ENCODE measurements at regions not wholly inside any gene's neighbourhood (a gene's known extent, or its start where the extent isn't known, plus 50 kb on each side); places are given as distances from the start of the nearest gene placed in this dataset.
"Not testable (repeated sequence)": the region's sequence is repeated elsewhere in the genome, so short reads cannot be mapped to it uniquely, and the experiment has no call there.

DNA sequence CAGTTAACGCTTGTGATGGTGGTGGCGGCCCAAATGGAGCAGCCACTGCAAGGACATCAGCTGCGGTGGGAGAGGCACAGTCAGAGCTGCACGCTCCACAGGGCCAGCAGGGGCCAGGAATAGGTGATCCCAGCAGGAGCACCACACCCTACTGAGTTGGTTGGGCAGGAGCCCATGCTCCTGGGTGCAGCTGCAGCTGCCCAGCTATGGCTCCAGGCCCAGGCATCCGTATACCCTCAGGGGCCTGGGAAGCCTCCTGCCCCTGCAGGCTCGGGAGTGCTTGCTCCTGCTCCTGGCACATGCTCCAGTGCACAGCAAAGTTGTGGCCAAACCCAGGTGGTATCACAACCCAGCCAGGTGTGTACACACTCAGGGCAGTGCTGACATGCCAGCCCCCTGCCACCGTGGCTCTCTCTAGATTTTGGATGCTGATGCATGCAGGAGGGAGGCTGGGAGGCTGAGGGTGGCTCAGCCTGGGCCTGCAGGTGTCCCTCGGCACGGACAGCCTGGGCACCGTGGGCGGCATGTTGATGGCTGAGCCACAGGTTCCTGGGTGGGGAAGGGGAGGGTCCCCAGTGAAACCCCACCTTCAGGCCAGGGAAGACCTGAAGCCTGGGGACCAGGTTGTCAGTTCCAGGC, 150.2 kb downstream of the CXXC4 start:
- intact Hi-C loops (cut with DNase I, micrococcal nuclease), result no loop called here
- no peak for DNase-seq
- ATAC-seq, result no peak

DNA sequence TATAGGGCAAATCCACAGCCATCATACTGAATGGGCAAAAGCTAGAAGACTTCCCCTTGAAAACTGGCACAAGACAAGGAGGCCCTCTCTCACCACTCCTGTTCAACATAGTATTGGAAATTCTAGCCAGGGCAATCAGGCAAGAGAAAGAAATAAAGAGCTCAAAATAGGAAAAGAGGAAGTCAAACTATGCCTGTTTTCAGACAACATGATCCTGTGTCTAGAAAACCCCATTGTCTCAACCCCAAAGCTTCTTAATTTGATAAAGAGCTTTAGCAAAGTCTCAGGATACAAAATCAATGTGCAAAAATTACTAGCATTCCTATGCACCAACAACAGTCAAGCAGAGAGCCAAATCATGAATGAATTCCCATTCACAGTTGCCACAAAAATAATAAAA, 160.3 kb downstream of the CXXC4 start:
- DNase-seq (no peak), ATAC-seq (no peak)
- intact Hi-C loops (cut with DNase I, micrococcal nuclease), result no loop called here

DNA sequence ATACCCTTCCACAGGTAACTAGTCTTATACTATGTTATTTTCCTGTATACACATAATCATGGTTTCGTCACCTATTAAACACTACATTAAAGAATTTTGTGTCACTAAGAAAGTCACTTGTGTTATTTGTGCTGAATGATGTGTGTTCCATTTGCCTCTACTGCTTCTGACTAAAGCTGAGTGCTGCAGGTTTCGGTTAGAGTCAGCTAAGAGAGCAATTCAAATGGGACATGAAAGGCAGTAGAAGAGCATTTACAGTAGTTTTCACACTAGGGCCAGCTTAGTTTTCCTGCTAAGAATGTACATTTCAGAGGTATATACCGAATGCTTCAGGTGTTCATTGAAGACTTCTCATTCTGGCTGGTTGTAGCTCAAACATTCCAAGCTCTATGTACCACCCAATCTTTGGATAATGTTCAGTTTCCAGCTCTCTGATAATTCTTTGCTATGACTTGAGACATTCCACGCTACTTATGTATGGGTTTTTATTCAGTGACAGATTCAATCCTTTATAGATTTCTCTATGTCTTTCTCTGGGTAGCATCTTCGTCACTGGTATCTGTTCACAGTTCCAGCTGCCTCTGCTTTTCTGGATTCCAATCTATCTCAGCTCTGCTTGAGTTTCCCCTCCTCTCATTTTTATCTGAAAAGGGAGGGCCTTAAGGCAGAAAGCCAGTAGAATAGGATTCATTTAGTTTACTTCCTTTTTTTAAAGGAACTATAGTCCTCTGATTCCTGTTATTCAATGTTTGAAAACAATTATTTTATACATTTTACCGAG, 164.4 kb downstream of the CXXC4 start:
- ATAC-seq (no peak), DNase-seq (no peak)
- intact Hi-C loops (cut with DNase I, micrococcal nuclease), result no loop called here

DNA sequence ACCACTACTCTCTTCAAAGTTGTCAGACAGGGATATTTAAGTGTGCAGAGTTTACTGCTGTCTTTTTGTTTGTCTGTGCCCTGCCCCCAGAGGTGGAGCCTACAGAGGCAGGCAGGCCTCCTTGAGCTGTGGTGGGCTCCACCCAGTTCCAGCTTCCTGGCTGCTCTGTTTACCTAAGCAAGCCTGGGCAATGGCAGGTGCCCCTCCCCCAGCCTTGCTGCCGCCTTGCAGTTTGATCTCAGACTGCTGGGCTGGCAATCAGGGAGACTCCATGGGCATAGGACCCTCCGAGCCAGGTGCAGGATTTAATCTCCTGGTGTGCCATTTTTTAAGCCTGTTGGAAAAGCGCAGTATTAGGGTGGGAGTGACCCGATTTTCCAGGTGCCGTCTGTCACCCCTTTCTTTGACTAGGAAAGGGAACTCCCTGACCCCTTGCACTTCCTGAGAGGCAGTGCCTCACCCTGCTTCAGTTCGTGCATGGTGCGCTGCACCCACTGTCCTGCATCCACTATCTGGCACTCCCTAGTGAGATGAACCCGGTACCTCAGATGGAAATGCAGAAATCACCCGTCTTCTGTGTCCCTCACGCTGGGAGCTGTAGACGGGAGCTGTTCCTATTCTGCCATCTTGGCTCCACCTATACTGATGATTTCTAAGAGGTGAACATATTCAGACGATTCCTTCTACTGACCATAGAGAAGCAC, 167.6 kb downstream of the CXXC4 start:
- intact Hi-C loops (cut with DNase I, micrococcal nuclease); ATAC-seq: not testable (repeated sequence)
- DNase-seq, result peak in 1 of 2 donors; percentile 38

DNA sequence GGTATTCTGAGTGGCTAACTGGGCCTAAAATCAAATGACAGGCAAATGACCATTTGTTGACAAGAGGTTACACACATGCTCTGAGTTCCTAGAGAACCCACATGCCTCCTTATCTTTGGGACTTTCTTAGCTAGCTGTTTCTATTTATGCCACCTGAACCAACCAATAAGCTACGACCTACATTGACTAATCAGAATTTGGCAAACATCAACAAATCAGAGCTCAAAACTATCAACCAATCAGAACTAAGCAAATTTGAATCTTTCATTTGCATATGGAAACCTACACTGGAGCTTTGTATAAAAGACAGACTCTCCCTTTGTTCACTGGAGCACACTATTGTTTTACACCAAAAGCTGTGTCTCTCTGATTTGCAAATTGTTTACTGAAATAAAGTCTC, 192.0 kb downstream of the CXXC4 start:
- intact Hi-C loops (cut with DNase I, micrococcal nuclease), result no loop called here
- DNase-seq (no peak), ATAC-seq (no peak)

DNA sequence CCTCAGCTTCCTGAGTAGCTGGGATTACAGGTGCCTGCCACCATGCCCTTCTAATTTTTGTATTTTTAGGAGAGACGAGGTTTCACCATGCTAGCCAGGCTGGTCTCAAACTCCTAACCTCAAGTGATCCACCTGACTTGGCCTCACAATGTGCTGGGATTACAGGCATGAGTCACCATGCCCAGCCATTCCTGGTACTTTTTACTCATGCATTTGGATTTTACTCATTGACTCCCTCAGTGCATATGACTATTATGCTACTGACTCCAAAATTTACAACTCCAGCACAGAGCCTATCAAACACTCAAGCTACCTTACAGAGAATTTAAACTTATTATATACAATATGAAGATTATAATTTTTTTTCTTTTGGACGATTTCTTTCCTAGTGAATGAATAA, 199.9 kb downstream of the CXXC4 start:
- DNase-seq, result no peak
- ATAC-seq, result no peak
- intact Hi-C loops (cut with DNase I, micrococcal nuclease), result no loop called here

DNA sequence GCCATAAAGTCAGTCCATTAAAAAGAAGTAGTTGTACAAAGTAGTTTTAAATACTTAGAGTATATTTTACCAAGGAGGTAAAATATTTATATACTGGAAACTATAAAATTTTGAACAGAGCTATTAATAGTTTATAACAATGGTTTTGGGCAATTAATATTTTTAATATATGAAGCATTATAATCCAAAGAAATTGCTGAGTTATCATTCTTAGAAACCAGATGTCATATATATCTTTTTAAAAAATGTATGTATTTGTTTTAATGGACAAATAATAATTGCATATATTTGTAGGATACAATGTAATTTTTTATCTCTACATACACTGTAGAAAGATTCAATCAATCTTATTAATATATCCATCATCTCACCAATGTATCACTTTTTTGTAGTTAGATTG, 207.8 kb downstream of the CXXC4 start:
- intact Hi-C loops (cut with DNase I, micrococcal nuclease), result no loop called here
- no peak for ATAC-seq
- no peak for DNase-seq

DNA sequence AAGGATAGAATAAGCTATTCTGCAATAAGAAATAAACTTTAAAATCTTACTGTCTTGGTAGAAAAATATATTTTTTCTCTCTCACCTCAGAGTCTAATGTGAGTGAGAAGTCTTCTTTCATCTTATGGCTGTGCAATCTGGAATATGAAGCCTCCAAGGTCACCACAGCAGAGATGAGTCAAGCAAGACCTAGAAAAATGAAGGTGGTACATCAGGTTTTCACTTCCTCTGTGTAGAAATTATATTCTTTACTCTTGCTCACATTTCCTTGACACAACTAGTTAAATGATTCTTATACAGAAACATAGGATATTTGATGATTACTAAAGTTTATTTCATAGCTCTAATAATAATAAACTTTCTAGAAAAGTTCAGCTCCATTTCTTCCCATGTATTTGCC, 211.4 kb downstream of the CXXC4 start:
- intact Hi-C loops (cut with DNase I, micrococcal nuclease), result no loop called here
- DNase-seq (no peak), ATAC-seq (no peak)

DNA sequence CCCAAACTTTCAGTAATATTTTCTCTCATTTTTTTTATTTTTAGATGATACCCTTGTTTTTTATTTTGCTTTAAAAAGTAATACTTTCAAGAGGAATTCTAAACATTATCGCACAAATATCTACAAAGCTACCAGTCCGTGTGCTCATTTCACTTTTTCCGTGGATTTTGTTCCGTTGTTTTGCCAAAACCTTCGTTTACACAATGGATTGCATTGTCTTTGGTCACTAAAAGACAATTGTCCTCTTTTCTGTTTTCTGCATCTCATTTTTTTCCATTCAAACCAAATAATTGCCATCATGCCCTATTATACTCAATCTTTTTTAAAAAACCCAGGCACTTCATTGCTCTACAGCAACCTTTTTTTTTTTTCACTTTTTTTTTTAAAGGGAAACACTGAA, 214.9 kb downstream of the CXXC4 start:
- intact Hi-C loops (cut with DNase I, micrococcal nuclease), result no loop called here
- ATAC-seq, result no peak
- no peak for DNase-seq

DNA sequence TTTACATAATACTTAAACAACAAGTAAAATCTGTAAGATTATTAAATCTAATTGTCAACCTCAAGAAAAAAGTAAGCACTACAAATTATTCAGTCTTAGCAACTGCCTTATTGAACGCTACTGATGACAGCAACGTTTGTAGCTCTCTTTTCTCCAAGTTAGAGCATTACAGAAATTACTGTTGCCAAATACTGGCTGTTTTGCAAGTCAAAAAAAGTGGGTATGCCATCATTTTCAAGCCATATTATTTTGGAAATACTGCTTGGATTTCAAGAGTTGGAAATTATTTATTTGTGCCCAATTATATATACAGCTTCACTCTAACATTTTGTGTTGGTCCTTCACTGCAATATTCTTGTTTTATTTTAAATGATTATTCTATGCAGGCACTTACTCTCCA, 221.7 kb downstream of the CXXC4 start:
- ATAC-seq (no peak), DNase-seq (no peak)
- intact Hi-C loops (cut with DNase I, micrococcal nuclease), result no loop called here

DNA sequence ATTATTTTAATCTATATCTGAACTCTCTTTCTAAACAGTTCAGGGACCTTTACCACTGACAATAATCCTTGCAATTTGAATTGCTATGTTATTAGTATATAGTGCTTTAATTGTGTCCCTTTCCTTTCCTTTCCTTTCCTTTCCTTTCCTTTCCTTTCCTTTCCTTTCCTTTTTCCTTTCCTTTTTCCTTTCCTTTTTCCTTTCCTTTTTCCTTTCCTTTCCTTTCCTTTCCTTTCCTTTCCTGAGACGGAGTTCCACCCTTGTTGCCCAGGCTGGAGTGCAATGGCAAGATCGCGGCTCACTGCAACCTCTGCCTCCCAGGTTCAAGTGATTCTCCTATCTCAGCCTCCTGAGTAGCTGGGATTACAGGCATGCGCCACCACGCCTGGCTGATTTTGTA, 225.1 kb downstream of the CXXC4 start:
- intact Hi-C loops (cut with DNase I, micrococcal nuclease); DNase-seq; ATAC-seq: not testable (repeated sequence)

DNA sequence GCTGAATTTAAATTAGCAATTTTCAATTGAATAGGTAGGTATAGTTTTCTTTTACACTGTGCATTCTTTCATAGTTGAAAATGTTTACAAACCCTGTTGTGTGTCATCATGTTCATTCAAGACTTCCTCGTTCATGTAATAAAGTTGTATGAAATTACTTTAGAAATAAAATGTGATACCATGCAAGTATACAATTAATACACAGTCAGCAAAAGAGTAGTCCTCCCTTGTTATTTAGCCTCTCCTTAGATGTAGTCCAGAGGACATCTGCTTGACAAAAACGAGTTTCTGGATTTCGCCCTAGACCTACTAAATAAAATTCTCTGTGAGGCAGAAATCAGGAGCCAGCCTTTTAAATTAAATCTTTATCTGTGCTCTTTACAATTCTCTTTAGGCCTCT, 231.6 kb downstream of the CXXC4 start:
- intact Hi-C loops (cut with DNase I, micrococcal nuclease), result no loop called here
- ATAC-seq (no peak), DNase-seq (no peak)

DNA sequence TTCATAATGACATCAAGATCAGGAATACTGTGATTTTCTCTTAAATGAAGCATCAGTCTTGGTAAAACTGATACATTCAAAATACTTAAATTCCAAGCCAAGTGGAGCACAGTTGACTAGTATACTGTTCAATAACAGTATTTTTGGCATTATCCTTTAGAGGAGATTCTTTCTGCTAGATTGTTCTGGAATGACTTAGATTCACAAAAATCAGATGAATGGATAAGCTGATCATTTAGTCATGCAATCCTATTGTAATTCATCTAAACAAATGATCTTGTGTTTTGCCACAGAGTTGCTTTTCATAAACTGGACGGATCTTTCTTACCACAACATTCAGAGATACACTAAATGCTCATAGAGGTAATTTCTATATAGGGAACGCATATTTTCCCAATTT, 232.0 kb downstream of the CXXC4 start:
- no peak for ATAC-seq
- DNase-seq, result no peak
- intact Hi-C loops (cut with DNase I, micrococcal nuclease), result no loop called here

DNA sequence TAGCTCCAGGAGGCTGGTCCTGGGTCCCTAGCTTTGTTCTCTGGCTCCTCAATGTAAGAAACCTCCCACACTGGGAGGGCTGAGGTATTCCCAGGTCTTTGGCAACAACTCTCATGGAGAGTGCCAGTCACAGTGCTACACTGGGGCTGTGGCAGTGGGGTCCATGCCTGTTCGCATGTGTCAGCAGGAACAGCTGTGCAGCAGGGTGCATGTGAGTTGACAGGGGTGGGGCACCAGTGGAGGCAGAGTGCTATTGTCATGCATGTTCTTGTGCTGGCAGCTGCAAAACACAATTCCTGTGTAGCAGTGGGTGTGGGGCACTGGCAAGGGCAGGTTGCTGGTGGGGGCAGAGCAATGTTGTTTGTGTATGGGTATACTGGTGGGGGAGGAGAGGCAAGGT, 246.0 kb downstream of the CXXC4 start:
- intact Hi-C loops (cut with DNase I, micrococcal nuclease), result no loop called here
- ATAC-seq, result no peak
- no peak for DNase-seq

DNA sequence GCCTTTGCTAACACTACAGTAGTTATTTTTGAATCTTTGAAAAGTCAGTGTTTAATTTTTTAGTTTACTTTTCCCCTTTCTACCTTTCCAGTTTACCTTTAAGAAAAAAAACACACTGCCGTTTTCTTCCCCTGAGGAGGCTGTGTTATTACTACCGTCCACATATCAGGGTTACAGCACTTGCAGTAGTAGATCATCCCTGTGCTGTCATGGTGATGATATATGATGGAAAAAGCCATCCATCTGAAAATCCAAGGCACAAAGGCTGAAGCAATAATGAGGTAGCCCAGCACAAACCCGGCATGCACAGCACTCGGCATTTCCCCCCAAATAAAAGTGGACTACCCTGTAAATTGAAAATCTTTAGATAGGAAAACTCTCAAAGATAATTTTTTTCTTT, 258.7 kb downstream of the CXXC4 start:
- intact Hi-C loops (cut with DNase I, micrococcal nuclease), result no loop called here
- no peak for ATAC-seq
- DNase-seq, result no peak

DNA sequence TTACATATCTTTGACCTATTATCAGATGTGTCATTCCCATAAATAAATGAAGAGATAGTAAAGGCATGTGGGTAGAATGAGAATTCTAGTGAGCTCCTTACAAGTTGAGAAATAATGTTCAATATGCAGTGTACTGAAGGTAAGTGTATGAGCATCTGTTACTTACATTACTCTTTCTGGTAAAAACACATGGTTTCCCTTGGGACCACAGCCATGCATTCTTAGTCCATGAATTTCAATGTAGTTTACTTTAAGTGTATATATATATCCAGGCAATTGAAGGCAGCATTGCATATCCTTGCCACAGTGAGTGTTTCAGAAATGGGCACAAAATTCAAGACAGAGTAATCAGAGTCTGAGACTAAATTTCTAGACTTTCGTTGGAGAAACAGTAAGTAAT, 277.2 kb downstream of the CXXC4 start:
- no peak for ATAC-seq

DNA sequence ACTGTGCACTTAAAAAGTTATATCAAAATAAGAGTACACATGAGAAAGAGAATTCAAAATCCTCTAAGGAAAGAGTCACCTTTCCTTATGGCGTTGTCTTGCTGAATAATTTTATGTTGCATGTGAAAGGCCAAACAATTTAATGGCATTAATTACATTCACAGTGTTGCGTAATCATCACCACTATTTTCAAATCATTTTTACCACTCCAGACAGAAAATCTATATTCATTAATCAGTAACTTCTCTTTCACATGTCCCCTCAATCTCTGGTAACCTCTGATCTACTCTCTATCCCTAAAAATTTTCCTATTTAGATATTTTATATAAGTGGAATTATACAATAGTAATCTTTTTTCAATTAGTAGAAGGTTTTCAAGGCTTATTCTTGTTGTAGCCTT, 283.0 kb downstream of the CXXC4 start:
- intact Hi-C loops (cut with DNase I, micrococcal nuclease), result no loop called here
- ATAC-seq (no peak), DNase-seq (no peak)

More for the DNA sequence above, 277.2 kb downstream of the CXXC4 start:
- DNase-seq, result no peak
- intact Hi-C loops (cut with DNase I, micrococcal nuclease), result no loop called here

DNA sequence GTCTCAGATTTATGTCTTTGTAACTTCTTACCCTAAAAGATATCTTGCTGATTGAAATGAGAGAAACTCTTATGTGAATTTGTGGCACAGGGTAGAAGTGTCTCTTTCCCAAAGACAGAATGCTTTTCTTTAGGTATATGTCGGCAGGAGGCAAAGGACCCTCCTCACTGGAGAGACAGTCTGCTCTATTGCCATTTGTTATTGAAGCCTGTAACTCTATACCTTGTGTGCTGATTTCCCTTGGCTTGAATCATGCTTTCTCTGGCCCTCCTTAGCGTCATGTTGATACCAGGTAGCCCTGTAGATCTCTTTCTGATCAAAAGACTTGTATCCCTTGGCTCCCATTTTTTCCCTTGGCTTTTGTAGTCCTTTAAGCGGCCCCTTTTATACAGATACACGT, 284.3 kb downstream of the CXXC4 start:
- intact Hi-C loops (cut with DNase I, micrococcal nuclease), result no loop called here
- no peak for DNase-seq

DNA sequence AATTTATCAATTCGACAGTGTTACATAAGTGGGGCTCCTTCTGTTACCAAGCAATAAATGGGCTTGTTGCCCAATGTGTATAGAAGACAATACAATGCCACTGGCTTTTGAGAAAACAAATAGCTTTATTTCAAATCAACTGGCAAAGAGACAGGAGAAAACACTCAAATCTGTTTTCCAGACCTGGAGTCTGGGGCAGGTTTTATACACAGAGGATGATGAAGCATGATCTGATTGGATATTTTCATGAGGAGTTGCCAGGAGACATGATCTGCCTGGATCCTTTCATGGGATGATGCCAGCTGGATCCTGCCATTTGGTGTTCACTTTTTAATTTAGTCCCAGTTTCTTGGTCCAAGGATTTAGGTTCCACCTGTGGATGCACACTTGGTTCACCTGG, 287.9 kb downstream of the CXXC4 start:
- ATAC-seq, result no peak
- no peak for DNase-seq
- intact Hi-C loops (cut with DNase I, micrococcal nuclease), result no loop called here

More for the DNA sequence above, 284.3 kb downstream of the CXXC4 start:
- no peak for ATAC-seq

DNA sequence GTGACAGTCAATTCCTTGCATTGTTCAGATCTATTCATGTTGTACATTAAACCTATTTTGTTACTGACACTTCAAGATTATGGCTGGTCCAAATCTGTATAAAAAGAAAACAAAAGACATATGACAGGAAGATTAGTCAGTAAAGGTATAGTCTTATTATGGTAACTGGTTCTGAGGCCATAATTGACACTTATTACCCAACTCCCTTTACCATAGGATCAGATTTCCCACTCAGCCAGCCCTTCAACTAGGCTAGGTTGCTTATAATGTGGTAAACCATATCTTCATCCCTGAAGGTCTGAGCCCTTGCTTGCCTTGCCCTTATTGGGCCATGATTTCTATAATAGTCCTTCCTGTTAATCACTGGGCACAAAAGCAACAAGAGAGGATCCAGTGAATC, 289.6 kb downstream of the CXXC4 start:
- ATAC-seq (no peak), DNase-seq (no peak)
- intact Hi-C loops (cut with DNase I, micrococcal nuclease), result no loop called here

Measured in left colon (tissue), 2 donors.